NCI-H2107 treated with DMSO at 0.1 percent for 48 hours (cell line): ENCODE measurements at regions not wholly inside any gene's neighbourhood (a gene's known extent, or its start where the extent isn't known, plus 50 kb on each side); places are given as distances from the start of the nearest gene placed in this dataset.
"Not testable (repeated sequence)": the region's sequence is repeated elsewhere in the genome, so short reads cannot be mapped to it uniquely, and the experiment has no call there.

Source experiments
- DNase-seq: peaks from one replicate; lab custom pipeline; 2025; ENCODE audit not compliant: unreplicated experiment; lab: John Stamatoyannopoulos, UW

DNA sequence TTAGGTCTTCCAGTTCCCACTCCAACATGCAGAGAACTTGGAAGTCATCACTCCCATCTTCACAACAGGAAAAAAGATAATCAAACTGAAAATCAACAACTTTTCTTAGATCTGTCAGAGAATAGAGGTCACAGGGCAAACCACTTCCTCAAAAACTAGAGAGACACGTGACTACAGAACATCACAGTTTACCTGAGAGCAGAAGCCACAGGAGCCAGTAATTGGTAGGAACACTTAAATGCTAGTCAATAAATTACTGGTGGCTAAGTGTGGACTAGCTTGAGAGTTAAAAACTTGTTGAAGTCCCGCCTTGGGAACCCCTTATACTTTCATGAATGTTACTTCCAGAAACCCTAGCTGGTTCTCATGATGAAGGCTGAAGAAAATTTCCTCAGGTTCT, 81.1 kb downstream of the THSD1 start:
- DNase-seq, result not testable (repeated sequence)

GRCh38 chr13:52319876-52320275, 86.1 kb downstream of the THSD1 start:
- no peak for DNase-seq

DNA sequence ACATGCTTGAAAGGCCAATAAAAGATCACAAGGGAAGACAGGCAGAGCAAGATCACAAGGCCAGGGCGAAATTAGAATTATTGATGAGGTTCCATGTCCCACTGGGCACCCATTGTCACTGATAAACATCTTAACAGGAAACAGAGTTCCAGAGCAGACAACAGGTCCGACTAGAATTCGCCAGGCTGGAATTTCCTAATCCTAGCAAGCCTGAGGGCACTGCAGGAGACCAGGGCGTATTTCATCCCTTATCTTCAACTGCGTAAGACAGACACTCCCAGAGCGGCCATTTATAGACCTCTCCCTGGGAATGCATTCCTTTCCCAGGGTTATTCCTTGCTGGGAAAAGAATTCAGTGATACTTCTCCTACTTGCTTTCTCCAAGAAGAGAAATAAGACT, 96.1 kb downstream of the THSD1 start:
- DNase-seq, result not testable (repeated sequence)

- DNase-seq, result not testable (repeated sequence)
These were observed 99.6 kb downstream of the THSD1 start for GRCh38 chr13:52306336-52306735.

DNA sequence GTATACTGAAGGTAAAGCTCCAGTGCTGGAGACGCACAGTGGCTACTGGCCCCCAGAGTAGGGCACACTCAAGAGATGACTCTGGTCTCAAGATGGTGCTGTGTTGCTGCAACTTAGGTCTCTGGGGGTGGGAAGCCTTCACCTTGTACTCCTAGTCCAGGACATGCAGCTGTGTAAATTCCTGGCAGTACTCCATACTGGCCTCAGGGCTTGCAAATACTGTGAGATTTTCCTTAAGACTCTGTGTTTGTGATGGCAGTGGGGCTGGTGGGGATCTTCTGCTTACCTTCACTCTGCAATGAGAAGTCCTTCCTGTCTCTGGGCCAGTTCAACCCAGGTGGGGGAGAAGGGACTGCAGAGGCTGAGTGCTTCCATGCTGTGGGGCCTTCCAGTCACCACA, 102.9 kb downstream of the THSD1 start:
- not testable (repeated sequence) for DNase-seq

- DNase-seq, result not testable (repeated sequence)
These were observed 103.3 kb downstream of the THSD1 start for GRCh38 chr13:52302688-52303087.

DNA sequence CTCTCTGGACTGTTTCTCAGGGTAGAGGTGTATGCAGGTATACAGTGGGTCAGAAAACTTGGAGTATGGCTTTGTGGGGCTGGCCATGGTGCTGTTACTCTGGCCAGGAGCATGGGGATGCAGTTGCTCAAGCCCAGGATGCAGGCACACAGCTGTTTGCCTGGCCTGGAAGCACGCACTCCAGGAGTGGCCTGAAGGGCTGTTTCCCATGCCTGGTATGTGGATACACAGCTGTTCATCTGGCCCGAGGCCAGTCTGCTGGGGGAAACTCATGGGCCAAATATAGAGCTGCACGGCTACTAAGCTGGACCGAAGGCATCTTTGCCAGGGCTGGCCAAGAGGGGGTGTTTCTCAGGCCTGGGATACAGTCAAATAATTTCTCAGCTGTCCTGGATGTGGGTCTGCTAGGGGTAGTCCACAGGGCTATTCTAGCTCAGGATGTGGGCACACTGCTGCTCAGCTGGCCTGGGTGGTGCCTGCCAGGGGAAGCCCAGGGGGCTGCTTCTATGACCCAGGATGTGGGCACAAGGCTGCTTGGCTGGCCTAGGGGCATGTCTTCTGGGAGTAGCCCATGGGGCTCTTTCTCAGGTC, 104.1 kb downstream of the THSD1 start:
- not testable (repeated sequence) for DNase-seq

- DNase-seq, result not testable (repeated sequence)
These were observed 107.8 kb downstream of the THSD1 start for GRCh38 chr13:52298079-52298661.

DNA sequence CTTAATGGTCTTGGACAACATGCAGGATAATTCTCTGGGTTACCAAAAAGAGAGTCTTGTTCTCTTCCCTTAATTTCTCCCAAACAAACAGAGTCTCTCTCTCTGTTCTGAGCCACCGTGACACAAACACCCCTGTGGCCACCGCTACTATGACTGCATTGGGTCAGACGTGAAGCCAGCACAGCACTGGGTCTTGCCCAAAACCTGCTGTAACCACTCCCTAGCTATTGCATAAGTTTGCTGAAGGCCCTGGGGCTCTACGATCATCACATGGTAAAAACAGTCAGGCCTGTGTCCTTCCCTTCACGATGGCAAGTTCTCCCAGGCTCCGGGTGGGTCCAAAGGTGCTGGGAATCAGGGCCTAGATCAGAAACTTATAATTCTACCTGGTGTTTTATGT, 117.1 kb downstream of the THSD1 start:
- DNase-seq, result not testable (repeated sequence)

GRCh38 chr13:52281387-52281786, 122.0 kb upstream of the NEK3 start:
- DNase-seq, result not testable (repeated sequence)

DNA sequence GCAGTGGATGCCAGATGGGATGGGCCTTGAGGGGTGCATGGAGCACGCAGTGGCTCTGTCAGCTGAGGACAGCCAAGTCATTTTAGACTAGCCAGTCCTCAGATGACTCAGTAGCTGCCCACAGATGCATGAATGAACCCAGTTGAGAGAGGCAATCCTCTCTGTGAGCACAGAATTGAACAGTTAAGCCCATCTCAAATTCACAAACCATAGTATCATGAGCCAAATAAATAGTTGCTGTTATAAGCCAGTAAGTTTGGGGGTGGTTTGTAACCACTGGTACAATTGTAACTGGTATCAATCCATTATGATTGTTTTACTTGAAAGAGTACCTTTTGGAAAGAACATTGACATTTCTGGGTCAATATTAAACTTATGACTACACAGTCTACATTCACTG, 120.0 kb upstream of the NEK3 start:
- not testable (repeated sequence) for DNase-seq

DNA sequence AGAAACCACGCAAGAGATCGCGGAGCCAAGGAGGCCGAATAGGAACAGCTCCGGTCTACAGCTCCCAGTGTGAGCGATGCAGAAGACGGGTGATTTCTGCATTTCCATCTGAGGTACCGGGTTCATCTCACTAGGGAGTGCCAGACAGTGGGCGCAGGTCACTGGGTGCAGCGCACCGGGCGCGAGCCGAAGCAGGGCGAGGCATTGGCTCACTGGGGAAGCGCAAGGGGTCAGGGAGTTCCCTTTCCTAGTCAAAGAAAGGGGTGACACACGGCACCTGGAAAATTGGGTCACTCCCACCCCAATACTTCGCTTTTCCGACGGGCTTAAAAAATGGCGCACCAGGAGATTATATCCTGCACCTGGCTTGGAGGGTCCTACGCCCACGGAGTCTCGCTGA, 94.9 kb upstream of the NEK3 start:
- DNase-seq, result not testable (repeated sequence)

GRCh38 chr13:52240752-52241151, 81.4 kb upstream of the NEK3 start:
- DNase-seq, result not testable (repeated sequence)

GRCh38 chr13:52235900-52236595, 76.7 kb upstream of the NEK3 start:
- peak; percentile 27 for DNase-seq

GRCh38 chr13:52234928-52235327, 75.5 kb upstream of the NEK3 start:
- DNase-seq, result not testable (repeated sequence)

GRCh38 chr13:52223063-52223462, 63.7 kb upstream of the NEK3 start:
- DNase-seq, result not testable (repeated sequence)

- DNase-seq, result not testable (repeated sequence)
These were observed 54.5 kb upstream of the NEK3 start for GRCh38 chr13:52213920-52214319.

GRCh38 chr13:52212886-52213285, 53.5 kb upstream of the NEK3 start:
- not testable (repeated sequence) for DNase-seq

- DNase-seq, result not testable (repeated sequence)
These were observed 52.0 kb upstream of the NEK3 start for GRCh38 chr13:52211416-52211776.

GRCh38 chr13:52210564-52211415, 51.4 kb upstream of the NEK3 start:
- not testable (repeated sequence) for DNase-seq
